Muscle of back (tissue), 3 donors: ENCODE measurements at regions not wholly inside any gene's neighbourhood (a gene's known extent, or its start where the extent isn't known, plus 50 kb on each side); places are given as distances from the start of the nearest gene placed in this dataset.
A peak's percentile ranks its signal among the peaks of the same experiment; 100 is the strongest.

Experiments
- DNase-seq, 3 donors: peaks; one replicate each; pipeline versions ENCODE4 v3.0.0 to v3.0.0-alpha.2; 2013

DNA sequence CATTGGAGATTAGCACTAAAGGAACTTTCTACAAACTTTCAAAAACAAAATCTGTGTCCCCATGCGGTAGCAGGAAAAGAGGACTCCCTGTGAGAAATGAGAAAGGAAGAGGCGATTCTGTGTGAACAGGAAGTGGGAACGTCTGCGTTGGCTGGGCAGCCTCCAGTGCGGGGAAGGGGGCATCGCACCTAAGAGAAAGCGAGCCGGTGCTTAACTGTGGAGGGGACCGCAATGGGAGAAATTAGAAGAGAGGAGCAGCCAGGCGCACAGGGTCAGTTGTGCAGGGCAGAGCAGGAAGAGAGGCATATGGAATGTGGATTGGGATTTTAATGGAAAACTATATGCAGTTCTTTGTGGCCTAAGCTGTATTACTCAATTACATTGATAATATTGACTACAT, 77.4 kb upstream of the DOCK9 start:
- DNase-seq = no peak

DNA sequence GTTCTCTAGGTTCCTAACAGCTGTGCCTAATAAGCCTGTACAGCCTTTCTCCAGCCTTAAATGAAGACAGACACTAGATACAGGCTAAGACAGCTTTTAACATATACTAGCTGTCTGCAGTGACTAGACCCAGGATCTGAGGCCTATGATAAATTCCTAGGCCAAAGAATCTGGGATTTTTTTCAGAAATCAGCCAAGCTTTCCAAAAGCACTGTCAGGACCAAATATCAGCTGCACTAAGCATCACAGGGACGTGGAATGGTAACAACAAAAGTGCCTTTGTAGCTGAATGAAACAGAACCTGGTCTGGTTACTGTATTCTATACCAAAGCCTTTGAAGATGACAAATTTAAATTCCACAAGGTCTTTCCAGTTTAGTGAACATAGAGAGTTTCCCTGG, 77.9 kb upstream of the DOCK9 start:
- peak in 1 of 3 donors; percentile 30 for DNase-seq

DNA sequence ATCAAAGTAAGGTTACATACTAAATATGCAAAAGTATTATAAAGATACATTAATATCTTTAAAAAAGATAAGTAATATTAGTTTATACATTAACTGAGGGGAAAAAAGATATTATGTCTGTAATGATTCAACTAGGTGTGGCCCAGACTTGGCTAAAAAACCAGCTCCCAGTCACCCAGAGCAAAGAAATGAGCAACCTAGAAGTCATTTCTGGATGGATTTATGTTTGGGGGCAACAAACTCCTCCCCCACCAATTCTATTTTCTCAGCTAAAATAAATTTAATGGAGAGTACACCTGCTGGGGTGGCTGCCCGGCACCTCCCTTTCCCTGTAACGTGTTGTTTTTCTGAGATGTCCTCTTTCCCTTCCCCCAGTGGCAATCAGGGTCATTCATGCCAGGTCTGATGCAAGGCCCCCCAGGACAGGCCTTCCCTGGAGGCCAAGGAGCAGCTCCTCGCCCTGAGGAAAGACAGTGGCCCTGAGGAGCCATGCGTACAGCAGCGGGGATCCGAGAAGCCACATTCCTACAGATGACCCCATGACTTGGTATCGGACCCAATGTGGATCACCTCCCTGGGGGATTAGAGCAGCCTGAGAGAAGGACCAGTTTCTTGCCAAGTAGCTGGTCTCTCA, 78.6 kb upstream of the DOCK9 start:
- DNase-seq = no peak

DNA sequence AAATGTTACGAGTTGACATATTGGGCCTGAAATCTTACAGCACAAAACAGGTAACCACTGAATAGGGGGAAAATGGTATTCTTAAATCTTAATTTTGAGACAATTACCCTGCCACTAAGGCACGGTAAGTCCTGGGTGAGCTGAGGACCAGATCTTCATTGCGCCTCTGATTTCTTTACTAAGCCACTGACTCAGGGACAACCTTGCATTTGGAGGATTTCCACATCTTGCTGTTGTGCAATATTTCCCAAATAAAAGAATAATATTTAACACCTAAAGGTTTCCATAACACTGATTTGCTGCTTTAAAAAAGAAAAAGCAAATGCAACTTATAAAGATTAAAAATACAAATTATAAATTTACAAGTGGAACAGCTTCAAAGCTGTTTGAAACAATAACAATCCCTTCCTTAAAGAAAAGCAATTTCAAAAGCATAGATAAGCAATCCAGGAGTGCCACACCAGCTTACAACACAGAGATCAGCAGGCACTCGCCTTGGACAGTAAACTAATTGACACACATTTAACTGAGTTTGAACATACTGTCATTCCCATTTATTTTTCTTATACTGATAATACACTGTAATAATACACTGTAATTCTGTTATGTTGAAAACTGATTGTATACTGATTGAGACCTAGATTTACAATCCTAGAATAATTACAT, 79.6 kb upstream of the DOCK9 start:
- DNase-seq = no peak

DNA sequence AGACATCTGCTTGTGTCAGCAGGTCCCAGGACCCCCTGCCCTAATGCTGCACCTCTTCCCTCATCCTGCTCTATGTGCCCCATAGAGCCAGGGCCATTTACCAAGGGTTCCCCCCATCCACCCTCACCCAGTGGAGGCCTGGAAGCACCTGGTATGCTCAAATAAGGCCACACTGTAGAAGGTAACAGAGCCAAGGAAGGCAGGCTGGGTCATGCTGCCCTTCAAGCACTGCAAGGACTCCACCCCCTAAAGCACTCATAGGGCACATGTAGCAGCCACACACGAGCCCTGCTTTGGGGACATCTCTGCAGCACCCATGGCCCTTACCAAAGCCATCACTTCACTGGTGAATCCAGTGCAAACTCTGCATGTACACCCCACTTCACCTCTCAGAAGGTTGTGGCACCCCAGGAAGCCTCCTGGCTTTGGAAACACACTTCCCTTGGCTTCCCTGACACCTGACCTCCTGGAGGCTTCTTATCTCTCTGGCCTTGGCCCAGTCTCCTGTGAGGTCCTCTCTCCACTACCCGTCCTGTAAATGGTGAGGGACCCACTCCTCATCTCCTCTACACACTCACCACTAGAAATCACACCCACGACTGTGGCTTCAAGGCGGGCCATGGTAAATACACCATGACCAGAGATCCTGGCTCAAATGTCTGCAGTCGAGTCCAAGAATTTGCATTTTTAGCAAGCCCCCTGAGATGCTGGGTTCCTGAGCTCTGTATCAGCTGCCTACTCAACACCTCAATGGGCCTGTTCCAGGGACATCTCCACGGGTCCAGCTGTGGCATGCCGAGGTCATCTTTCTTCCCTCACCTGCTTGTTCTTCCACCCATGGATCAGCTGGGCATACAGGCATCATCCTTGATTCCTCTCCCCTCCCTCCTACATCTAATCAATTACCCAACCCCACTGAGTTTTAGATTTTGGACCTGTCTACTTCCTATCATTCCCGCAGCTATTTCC, 80.9 kb upstream of the DOCK9 start:
- no peak for DNase-seq

DNA sequence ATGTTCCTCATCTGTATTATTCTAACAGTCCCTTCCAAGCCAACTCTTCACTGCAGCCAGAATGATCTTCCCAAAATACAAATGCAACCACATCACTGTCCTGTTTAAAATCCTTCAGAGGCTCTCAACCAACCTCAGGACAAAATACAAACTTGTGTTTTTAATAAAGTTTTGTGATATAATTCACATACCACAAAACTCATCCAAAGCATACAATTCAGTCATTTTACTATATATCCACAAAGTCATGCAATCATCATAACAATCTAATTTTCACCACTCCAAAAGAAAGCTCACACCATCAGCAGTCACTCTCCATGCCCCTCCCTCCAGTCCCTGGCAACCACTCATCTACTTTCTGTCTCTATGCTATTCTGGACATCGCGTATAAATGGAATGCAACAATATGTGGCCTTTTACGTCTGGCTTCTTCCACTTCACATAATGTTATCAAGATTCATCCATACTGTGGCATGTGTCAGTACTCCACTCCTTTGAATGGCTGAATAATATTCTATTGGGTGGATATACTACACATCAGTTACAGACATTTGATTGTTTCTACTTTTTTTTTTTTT, 81.7 kb upstream of the DOCK9 start:
- DNase-seq = no peak

DNA sequence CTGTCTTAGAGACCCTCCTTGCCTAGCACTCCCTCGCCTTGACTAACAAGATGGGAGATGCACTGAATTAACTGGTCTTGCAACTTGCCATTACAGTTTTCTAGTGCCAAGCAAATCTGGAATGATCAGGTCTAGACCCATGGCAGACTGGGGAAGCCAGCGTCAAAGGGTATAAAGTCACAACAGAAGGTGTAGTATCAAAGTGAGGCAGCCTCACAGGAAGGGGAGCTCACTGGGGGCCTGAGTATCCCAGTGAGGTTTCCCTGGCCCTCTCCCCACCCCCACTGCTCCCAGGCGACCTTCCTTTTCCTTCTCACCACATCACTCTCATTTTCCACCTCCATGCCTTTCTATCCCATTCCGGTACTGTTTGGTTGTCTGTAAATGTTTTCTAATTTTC, 83.5 kb upstream of the DOCK9 start:
- no peak for DNase-seq

DNA sequence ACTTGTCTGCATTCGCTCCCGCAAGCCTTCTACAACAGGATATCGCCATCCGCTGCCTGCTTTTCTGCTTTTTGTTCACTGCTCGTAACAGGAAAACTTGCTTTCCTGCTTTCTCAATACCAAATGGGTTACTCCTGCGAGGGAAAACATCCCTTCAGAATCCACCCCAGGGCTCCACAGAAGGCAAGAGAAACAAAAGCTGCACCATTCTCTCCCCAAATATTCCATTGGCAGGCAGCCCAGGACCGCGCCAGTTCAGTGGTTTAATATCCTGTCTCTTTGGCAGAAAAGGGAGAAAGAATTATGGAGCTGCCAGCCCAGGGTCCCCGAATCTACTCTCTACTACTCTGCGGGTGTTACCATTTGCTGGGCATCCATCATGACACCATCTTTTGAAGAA, 84.7 kb upstream of the DOCK9 start:
- peak; percentile 15 to 36 (median 25) for DNase-seq

DNA sequence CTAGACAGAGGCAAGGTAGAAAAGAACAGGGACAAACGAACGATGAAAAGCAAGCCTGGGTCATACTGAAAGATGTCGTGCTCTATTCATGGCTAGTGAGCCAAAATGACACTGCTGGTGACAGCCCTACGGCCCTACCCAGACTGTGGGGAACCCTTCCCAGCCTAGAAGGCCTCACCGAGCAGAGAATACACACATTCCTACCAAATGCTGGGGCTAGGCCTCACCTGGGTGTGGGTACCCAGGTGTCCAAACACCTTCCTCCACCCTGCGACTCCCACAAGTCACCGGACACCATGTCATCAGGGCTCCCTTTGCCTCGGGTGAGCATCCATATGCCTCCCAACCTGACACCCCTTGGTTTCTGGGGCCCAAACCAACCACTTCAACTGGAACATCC, 85.3 kb upstream of the DOCK9 start:
- DNase-seq = no peak

DNA sequence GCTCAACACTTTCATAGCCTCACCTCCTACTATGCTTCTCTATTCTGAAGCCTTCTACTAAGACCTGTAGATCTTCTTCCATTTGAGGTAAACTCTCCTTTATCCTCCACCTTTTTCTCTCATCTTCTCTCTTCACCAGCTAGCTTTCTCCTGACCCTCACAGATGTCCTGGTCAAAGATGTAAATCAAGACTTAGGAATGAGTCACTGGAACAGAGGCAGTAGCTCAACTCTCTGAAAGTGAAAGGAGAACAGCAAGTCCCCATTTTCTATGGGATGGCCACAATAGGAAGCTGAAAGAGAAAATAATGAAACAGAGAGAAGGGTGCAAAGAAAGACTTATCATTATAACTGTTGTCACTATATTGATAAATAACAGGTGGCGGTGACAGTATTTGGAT, 86.1 kb upstream of the DOCK9 start:
- no peak for DNase-seq

DNA sequence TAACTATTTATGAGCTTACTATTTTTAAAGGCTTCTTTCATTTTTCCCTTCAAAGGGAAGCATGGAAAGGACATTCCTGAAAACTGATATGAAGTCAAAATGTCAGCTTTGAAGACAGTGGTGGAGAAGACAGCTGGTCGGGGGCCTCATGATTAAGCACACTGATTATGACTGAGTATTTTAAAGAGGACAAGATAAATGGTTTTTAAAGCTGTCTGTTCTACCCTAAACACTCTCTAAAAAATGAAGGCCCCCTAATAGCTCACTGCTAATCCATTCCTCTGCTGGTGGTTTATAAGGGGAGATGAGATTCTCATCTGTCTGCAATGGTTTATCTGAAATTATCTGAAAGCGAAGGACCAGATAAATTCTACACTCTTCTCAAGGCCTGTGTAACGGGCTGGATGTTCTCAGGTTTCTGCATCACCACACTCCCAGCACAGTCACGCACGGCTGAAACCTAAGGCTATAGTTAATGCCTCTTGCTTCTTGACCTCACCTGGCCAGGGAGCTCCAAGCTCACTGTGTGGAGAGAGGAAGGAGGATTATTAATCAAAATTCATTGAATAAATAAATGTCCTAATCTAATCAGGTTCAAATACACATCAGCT, 86.9 kb upstream of the DOCK9 start:
- peak in 1 of 3 donors; percentile 23 for DNase-seq

DNA sequence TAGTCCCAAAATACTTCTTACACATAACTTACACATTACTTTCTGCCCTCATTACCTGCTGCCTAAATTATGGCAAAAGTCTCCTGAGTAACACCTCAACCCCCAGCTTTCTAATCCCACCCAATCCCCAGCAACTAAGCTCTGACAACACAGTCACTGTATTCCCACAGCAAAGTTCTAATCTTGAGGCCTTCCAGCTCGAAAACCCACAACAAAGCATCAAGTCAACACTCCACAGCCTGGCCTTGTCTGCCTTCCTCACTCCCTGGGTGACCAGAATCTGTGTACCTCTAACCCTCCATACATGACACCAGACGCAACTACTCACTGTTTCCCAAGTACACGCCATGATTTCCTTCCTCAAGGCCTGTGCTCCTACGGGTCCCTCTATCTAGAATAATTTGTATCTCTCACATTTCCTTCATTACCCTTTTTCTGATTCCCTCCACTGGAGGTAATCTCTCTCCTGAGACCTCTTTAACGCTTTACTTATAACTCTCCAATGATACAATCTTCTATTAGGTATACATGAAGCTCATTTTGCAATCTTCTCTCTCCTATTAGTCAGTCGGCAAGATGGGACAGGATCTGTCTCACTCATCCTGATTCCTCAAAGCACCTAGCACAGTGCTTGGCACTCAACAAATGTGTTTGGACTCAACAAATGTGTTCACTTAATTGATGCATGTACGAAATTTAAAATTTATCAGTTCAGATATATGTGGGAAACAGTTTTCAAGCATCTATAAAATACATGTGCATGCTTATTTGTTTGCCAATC, 87.6 kb upstream of the DOCK9 start:
- no peak for DNase-seq

DNA sequence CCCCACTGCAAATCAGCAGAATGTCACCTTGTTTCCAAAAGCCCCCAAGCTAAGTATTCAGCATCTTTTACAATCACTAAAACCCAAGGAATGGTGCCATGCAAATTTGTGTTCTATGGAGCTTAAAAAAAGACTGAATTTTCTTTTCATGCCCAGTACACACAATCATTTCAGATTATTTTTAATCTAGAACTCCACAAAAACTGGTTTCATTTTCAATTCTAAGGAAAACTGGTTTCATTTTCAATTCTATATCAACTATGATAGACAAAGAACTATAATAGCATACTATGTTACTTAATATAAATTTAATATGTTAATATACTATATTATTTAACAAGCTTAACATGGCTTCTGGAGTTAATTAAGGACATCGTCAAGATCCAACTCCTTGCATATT, 88.4 kb upstream of the DOCK9 start:
- no peak for DNase-seq

DNA sequence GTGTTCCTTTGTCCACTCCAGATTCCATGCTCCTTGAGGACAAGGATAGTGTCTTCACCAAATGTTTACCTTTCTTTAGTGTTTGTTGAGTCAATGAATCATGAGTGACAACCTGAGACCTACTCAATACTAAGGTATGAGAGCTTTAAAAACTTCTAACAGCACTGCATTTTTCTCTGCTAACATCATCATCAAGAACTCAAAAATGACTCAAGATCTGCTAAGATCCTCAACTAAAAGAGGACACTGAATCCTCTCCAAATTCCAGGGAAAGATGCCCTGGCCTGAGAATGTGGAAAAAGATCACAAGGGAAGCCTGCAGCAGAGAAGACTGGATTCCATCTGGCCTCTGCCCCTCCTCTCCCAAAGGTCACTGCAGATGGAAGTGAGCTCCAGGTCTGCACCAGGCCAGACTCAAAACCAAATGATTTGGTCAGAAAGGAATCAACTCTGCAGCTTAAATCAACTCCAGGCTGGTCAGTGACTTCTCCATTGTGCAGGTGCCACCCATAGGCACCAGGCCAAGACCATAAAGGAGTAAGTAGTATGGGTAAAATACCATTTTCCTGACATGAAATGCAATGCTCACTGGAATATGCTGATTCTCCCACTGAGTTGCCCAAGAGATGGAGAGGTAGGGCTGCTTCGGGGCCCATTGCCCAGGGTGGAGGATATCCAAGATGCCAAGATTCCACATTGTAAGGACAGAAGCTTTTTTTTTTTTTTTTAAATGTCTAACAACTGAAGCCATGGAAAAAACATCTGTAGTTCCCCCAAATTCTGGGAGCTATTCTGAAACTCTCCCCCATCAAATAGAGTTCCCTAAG, 89.5 kb upstream of the DOCK9 start:
- DNase-seq = peak in 1 of 3 donors; percentile 61

DNA sequence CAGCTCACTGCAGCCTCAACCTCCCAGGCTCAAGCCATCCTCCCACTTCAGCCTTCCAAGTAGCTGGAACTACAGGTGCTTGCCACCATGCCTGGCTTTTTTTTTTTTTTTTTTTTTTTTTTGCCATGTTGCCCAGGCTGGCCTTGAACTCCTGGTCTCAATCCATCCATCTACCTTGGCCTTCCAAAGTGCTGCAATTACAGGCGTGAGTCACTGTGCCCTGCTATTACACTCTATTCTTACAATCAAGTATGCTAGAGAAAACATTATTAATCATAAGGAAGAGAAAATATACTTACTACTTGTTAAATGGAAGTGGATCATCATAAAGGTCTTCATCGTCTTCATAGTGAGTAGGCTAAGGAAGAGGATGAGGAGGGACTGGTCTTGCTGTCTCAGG, 93.3 kb upstream of the DOCK9 start:
- no peak for DNase-seq

DNA sequence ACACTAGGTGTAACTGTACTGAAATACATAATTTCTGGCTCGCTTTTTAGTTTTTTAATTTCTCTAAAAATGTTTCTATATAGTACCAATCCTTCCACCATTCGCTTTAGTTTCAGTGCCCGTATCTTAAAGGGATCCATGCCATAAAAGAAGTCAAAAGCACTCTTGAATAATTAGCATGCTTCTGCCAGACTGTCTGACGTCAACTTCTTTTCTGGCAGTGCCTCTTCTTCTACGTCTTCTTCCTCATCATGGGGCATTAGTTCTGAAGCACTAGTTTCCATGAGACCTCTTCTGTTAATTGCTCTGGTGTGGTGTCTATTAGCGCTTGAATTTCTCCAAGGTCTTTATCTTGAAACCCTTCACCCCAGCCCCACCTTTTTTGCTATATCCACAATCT, 93.8 kb upstream of the DOCK9 start:
- no peak for DNase-seq

DNA sequence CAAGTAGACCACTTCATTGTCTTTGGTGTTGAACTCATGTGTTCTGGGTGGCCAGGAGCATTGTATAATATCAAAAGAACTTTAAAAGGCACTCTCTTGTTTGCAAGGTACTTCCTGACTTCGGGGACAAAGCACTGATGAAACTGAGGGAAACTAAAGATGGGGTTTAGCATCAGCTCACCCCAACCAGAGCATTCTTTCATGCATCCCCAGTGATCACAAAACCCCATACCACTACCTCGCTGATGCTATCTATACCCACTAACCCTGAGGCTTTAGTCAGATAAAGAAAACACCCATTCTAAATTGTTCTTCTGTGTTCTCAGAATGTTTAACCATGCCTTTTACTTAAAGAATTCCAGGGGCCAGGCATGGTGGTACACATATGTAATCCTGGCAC, 94.5 kb upstream of the DOCK9 start:
- no peak for DNase-seq

DNA sequence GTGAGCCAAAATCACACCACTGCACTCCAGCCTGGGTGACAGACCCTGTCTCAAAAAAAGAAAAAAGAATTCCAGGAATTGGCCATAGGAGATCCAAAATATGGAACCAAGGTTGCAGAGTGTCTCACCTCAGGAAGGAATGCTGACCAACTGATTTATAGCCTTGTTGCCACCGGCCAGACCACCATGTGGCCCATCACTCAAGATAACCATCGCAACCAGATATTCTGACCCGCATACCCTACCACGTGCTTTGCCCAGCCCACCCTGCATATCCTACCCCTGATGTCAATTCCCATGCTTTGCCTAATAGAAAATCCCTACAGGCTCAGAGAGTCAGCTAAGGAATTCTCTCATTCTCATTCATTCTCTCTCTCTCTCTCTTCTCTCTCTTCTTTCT, 95.1 kb upstream of the DOCK9 start:
- no peak for DNase-seq

DNA sequence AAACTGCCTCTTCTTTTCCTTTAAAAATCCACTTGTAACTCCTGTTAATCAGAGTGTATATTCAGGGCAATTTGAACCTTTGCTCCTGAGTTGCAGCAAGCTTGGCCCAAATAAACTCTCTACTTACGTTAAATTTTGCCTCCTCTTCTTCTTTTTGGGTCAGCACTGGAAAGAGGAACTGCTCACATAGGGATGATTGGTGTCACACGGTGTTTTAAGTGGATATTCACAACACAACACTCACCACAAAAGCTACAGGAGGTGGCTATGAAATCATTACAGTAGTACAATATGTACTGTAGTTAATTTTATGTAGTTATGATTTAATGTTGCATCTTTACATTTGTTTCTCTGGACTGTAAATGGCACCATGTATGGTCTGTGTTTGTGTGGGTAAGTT, 96.8 kb upstream of the DOCK9 start:
- DNase-seq = no peak
